HEK293 (cell line): ENCODE measurements at regions not wholly inside any gene's neighbourhood (a gene's known extent, or its start where the extent isn't known, plus 50 kb on each side); places are given as distances from the start of the nearest gene placed in this dataset.

Experiments
- CTCF ChIP-seq: fragments of 450-650 bp; formaldehyde crosslinking; IDR thresholded peaks from 2 replicates; pipeline ENCODE4 v1.5.1; 2016; ENCODE audit warnings: missing biosample characterization, missing genetic modification characterization
- GLI2 ChIP-seq: fragments of 450-650 bp; formaldehyde crosslinking; IDR thresholded peaks from 2 replicates; pipeline ENCODE4; 2017; ENCODE audit warnings: missing biosample characterization, missing genetic modification characterization, low read depth, borderline replicate concordance
- GLI4 ChIP-seq: fragments of 450-650 bp; formaldehyde crosslinking; IDR thresholded peaks from 2 replicates; pipeline ENCODE4 v1.5.1; 2016; ENCODE audit warnings: missing biosample characterization, missing genetic modification characterization
- PATZ1 ChIP-seq: fragments of 450-650 bp; formaldehyde crosslinking; IDR thresholded peaks from 2 replicates; pipeline ENCODE4 v1.5.1; 2016; ENCODE audit warnings: missing biosample characterization, missing genetic modification characterization
- PRDM4 ChIP-seq: fragments of 450-650 bp; formaldehyde crosslinking; IDR thresholded peaks from 2 replicates; pipeline ENCODE4 v1.5.1; 2017; ENCODE audit warnings: missing biosample characterization, missing genetic modification characterization
- REST ChIP-seq: fragments of 450-650 bp; formaldehyde crosslinking; IDR thresholded peaks from 2 replicates; pipeline ENCODE4 v1.5.1; 2016; ENCODE audit warnings: missing biosample characterization, missing genetic modification characterization
- TCF7L2 ChIP-seq: IDR thresholded peaks from 2 replicates; pipeline ENCODE4 v1.6.1; 2011; ENCODE audit warnings: low read depth, mild to moderate bottlenecking, inconsistent platforms, low read length, moderate library complexity, borderline replicate concordance
- ZBTB11 ChIP-seq: fragments of 450-650 bp; formaldehyde crosslinking; conservative IDR thresholded peaks from 2 replicates; pipeline ENCODE4 v1.5.1; 2016; ENCODE audit warnings: low read depth, missing biosample characterization, missing genetic modification characterization
- ZBTB49 ChIP-seq: fragments of 450-650 bp; formaldehyde crosslinking; IDR thresholded peaks from 2 replicates; pipeline ENCODE4 v1.5.1; 2016; ENCODE audit warnings: missing biosample characterization, missing genetic modification characterization, low read depth
- ZFP3 ChIP-seq: fragments of 450-650 bp; formaldehyde crosslinking; IDR thresholded peaks from 2 replicates; pipeline ENCODE4 v1.5.1; 2016; ENCODE audit warnings: low read depth, missing biosample characterization, missing genetic modification characterization
- ZNF10 ChIP-seq: fragments of 450-650 bp; formaldehyde crosslinking; IDR thresholded peaks from 2 replicates; pipeline ENCODE4 v1.5.1; 2017; ENCODE audit warnings: missing biosample characterization, missing genetic modification characterization
- ZNF121 ChIP-seq: fragments of 450-650 bp; formaldehyde crosslinking; IDR thresholded peaks from 2 replicates; pipeline ENCODE4 v1.5.1; 2016; ENCODE audit warnings: missing biosample characterization, missing genetic modification characterization
- ZNF239 ChIP-seq: fragments of 450-650 bp; formaldehyde crosslinking; IDR thresholded peaks from 2 replicates; pipeline ENCODE4 v1.5.1; 2016; ENCODE audit warnings: missing biosample characterization, missing genetic modification characterization
- ZNF639 ChIP-seq: fragments of 450-650 bp; formaldehyde crosslinking; IDR thresholded peaks from 2 replicates; pipeline ENCODE4 v1.5.1; 2016; ENCODE audit warnings: missing biosample characterization, missing genetic modification characterization

GRCh38 chr1:213331631-213332175 is 280.7 kb downstream of the RPS6KC1 start:
- TF ChIP-seq ZNF639 (no peak), CTCF (tag by site-specific recombination) (no peak), PRDM4 (no peak), TCF7L2 (no peak), ZNF239 (tag by site-specific recombination) (no peak), GLI4 (tag by site-specific recombination) (no peak), PATZ1 (tag by site-specific recombination) (no peak), GLI2 (tag by site-specific recombination) (no peak), ZBTB11 (no peak), ZNF10 (no peak), REST (tag by site-specific recombination) (no peak), ZBTB49 (no peak), ZFP3 (tag by site-specific recombination) (no peak), ZNF121 (tag by site-specific recombination) (no peak)
